ENCODE measurements at regions not wholly inside any gene's neighbourhood (a gene's known extent, or its start where the extent isn't known, plus 50 kb on each side); places are given as distances from the start of the nearest gene placed in this dataset.

DNA sequence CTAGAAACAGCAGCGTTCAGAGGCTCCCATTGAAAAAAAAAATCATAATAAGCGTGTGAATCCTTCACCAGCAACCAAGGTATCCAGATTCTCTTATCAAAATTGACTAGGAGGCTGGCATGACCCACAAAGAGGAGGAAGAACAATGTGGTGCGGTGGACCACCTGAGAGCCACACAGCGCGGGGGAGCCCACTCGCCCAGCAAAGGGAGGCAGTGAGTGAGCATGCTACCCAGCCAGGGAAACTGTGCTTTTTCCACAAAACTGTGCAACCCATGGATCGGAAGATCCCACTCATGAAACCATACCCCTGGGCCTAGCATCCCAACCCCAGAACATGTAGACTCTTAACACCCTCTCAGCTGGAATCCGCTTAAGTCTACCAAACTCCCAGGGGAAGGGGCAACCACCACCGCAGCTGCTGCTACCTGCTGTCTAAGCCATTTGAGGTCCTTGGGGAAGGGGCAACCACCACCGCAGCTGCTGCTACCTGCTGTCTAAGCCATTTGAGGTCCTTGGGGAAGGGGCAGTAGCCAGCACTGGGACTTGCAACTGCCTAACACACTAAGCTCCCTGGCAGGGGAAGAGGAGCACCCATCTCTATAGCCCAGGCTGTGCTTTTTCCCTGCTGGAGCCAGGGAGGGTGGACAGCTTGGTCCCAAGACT lies 102.8 kb upstream of the CLDN18 start:
- TF ChIP-seq, protein P1, sequence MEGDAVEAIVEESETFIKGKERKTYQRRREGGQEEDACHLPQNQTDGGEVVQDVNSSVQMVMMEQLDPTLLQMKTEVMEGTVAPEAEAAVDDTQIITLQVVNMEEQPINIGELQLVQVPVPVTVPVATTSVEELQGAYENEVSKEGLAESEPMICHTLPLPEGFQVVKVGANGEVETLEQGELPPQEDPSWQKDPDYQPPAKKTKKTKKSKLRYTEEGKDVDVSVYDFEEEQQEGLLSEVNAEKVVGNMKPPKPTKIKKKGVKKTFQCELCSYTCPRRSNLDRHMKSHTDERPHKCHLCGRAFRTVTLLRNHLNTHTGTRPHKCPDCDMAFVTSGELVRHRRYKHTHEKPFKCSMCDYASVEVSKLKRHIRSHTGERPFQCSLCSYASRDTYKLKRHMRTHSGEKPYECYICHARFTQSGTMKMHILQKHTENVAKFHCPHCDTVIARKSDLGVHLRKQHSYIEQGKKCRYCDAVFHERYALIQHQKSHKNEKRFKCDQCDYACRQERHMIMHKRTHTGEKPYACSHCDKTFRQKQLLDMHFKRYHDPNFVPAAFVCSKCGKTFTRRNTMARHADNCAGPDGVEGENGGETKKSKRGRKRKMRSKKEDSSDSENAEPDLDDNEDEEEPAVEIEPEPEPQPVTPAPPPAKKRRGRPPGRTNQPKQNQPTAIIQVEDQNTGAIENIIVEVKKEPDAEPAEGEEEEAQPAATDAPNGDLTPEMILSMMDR (IDR thresholded peaks at IDR 0.05; ENCODE audit: poor library complexity), result no peak
- no peak for TF ChIP-seq EZH2 (IDR thresholded peaks at IDR 0.05; ENCODE audit: borderline replicate concordance)
- TF ChIP-seq EZH2phosphoT487 (IDR thresholded peaks at IDR 0.05; ENCODE audit: low read depth, severe bottlenecking, unreplicated experiment), result no peak
